Astrocyte of the cerebellum (primary cell): ENCODE measurements at regions not wholly inside any gene's neighbourhood (a gene's known extent, or its start where the extent isn't known, plus 50 kb on each side); places are given as distances from the start of the nearest gene placed in this dataset.

Source experiments
- DNase-seq: peaks from one replicate; pipeline ENCODE4 v3.0.0-alpha.2; 2011; ENCODE audit warnings: low read depth
- H3K4me3 ChIP-seq: 2 replicates; pipeline ENCODE4 v1.5.1; 2011; ENCODE audit warnings: mild to moderate bottlenecking, low read depth, low read length, moderate library complexity
- CTCF ChIP-seq: IDR thresholded peaks from 2 replicates; pipeline ENCODE4 v1.5.1; 2012; ENCODE audit warnings: low read length, low read depth, moderate library complexity, mild to moderate bottlenecking; ENCODE audit errors: missing control alignments
- in situ Hi-C: cut with HindIII; loops from 2 replicates; pipeline ENCODE4 v1.10.0; 2017; ENCODE audit warnings: low sequenced_read_pairs

- DNase-seq: no peak
- in situ Hi-C loops: no loop called here
- H3K4me3 ChIP-seq: no peak overlapping the region
- no peak for TF ChIP-seq CTCF
Measured at GRCh38 chr3:30305021-30305420, 301.4 kb upstream of the TGFBR2 start.

- no peak overlapping the region for H3K4me3 ChIP-seq
- no peak for DNase-seq
- in situ Hi-C loops: no loop called here
- TF ChIP-seq CTCF: no peak
Measured at GRCh38 chr3:30306896-30307295, 299.5 kb upstream of the TGFBR2 start.

- no peak for TF ChIP-seq CTCF
- DNase-seq: no peak
- in situ Hi-C loops: no loop called here
- H3K4me3 ChIP-seq: no peak overlapping the region
Measured at GRCh38 chr3:30307372-30307950, 298.9 kb upstream of the TGFBR2 start.

GRCh38 chr3:30308131-30308530 is 298.3 kb upstream of the TGFBR2 start:
- in situ Hi-C loops: no loop called here
- TF ChIP-seq CTCF: no peak
- DNase-seq: no peak
- no peak overlapping the region for H3K4me3 ChIP-seq

GRCh38 chr3:30309961-30310954 is 296.1 kb upstream of the TGFBR2 start:
- no peak for DNase-seq
- TF ChIP-seq CTCF: no peak
- in situ Hi-C loops: no loop called here
- H3K4me3 ChIP-seq: no peak overlapping the region

- TF ChIP-seq CTCF: no peak
- in situ Hi-C loops: no loop called here
- DNase-seq: no peak
- no peak overlapping the region for H3K4me3 ChIP-seq
Measured at GRCh38 chr3:30311781-30312180, 294.6 kb upstream of the TGFBR2 start.
